Panc1 (cell line): ENCODE measurements at regions not wholly inside any gene's neighbourhood (a gene's known extent, or its start where the extent isn't known, plus 50 kb on each side); places are given as distances from the start of the nearest gene placed in this dataset.

Experiments used
- POLR2AphosphoS5 ChIP-seq: IDR thresholded peaks from 2 replicates; pipeline ENCODE4 v1.6.1; 2012; ENCODE audit warnings: mild to moderate bottlenecking, low read depth, low read length, moderate library complexity
- TCF7L2 ChIP-seq: IDR thresholded peaks from 2 replicates; pipeline ENCODE4 v1.6.1; 2011; ENCODE audit warnings: mild to moderate bottlenecking, low read depth, low read length, inconsistent platforms
- TF ChIP-seq, protein P1 (sequence below): fragments of 450-650 bp; IDR thresholded peaks from 2 replicates; pipeline ENCODE4 v1.5.1; 2017; ENCODE audit warnings: mild to moderate bottlenecking

DNA sequence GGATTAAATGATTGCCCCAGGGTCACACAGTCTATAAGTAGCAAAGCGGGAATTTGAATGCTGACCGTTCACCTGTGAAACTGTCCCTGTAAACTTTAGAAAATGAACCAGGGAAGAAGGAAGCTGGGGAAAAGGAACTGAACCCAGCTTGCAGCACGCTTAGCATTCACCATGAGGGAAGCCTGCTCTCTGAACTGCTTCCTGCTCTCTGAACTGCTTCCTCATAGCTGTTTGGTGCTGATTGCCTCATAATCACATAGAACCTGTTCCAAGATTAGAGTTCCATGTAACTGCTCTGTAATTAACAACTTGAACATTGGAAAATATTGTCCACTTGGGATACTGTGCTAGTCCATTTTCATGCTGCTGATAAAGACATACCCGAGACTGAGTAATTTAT lies 1504.8 kb upstream of the TMEM132C start:
- no peak for TF ChIP-seq POLR2AphosphoS5
- no peak for TF ChIP-seq TCF7L2
- TF ChIP-seq, protein P1, sequence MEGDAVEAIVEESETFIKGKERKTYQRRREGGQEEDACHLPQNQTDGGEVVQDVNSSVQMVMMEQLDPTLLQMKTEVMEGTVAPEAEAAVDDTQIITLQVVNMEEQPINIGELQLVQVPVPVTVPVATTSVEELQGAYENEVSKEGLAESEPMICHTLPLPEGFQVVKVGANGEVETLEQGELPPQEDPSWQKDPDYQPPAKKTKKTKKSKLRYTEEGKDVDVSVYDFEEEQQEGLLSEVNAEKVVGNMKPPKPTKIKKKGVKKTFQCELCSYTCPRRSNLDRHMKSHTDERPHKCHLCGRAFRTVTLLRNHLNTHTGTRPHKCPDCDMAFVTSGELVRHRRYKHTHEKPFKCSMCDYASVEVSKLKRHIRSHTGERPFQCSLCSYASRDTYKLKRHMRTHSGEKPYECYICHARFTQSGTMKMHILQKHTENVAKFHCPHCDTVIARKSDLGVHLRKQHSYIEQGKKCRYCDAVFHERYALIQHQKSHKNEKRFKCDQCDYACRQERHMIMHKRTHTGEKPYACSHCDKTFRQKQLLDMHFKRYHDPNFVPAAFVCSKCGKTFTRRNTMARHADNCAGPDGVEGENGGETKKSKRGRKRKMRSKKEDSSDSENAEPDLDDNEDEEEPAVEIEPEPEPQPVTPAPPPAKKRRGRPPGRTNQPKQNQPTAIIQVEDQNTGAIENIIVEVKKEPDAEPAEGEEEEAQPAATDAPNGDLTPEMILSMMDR, result no peak
